Skeletal muscle tissue (tissue), 3 donors: ENCODE measurements at regions not wholly inside any gene's neighbourhood (a gene's known extent, or its start where the extent isn't known, plus 50 kb on each side); places are given as distances from the start of the nearest gene placed in this dataset.

Experiments used
- H3K27ac ChIP-seq: one replicate; pipeline ENCODE4 v1.7.0; 2013; ENCODE audit warnings: mild to moderate bottlenecking, low read depth, low read length, inconsistent platforms
- H3K27me3 ChIP-seq, 3 donors: one replicate each; pipeline ENCODE4 v1.7.0; 2013; ENCODE audit warnings: low read length in 3 of 3; ENCODE audit not compliant: control insufficient read depth in 3 of 3, insufficient read depth in 3 of 3
- H3K36me3 ChIP-seq, 3 donors: one replicate each; pipeline ENCODE4 v1.7.0; 2013; ENCODE audit warnings: low read length in 3 of 3; ENCODE audit not compliant: control insufficient read depth in 3 of 3, insufficient read depth in 3 of 3
- H3K4me1 ChIP-seq, 3 donors: one replicate each; pipeline ENCODE4 v1.7.0; 2013; ENCODE audit warnings: low read length in 3 of 3, mild to moderate bottlenecking in 3 of 3; ENCODE audit not compliant: control insufficient read depth in 3 of 3, insufficient read depth in 3 of 3
- H3K4me3 ChIP-seq, 3 donors: one replicate each; pipeline ENCODE4 v1.7.0; 2013; ENCODE audit warnings: low read length in 3 of 3
- H3K9ac ChIP-seq, 3 donors: one replicate each; pipeline ENCODE4 v1.7.0; 2013; ENCODE audit warnings: low read length in 3 of 3, mild to moderate bottlenecking in 3 of 3, moderate library complexity in 2 of 3, low read depth in 1 of 3
- H3K9me3 ChIP-seq, 3 donors: one replicate each; pipeline ENCODE4 v1.7.0; 2013; ENCODE audit warnings: low read length in 3 of 3; ENCODE audit not compliant: control insufficient read depth in 3 of 3
- donor health status: Osteomylitis.

- no peak overlapping the region for H3K27ac ChIP-seq
- no peaks in the 10 kb centered on the region for H3K27me3 ChIP-seq
- H3K4me1 ChIP-seq = no peaks in the 10 kb centered on the region
- no peaks in the 10 kb centered on the region for H3K36me3 ChIP-seq
- H3K9ac ChIP-seq = no peak overlapping the region
- H3K9me3 ChIP-seq = no peaks in the 10 kb centered on the region
- no peak overlapping the region for H3K4me3 ChIP-seq
These were observed 342.1 kb upstream of the C1orf87 start for GRCh38 chr1:60415696-60416095.

- Histone ChIP-seq H3K4me3 (no peak overlapping the region), H3K9ac (no peak overlapping the region), H3K9me3 (no peaks in the 10 kb centered on the region), H3K27ac (no peak overlapping the region), H3K27me3 (no peaks in the 10 kb centered on the region), H3K36me3 (no peaks in the 10 kb centered on the region), H3K4me1 (no peaks in the 10 kb centered on the region)
These were observed 339.5 kb upstream of the C1orf87 start for GRCh38 chr1:60413091-60413490.

- Histone ChIP-seq H3K36me3 (no peaks in the 10 kb centered on the region), H3K4me1 (no peaks in the 10 kb centered on the region), H3K9me3 (no peaks in the 10 kb centered on the region), H3K9ac (no peak overlapping the region), H3K27me3 (no peaks in the 10 kb centered on the region), H3K27ac (no peak overlapping the region), H3K4me3 (no peak overlapping the region)
These were observed 338.0 kb upstream of the C1orf87 start for GRCh38 chr1:60411591-60411990.

GRCh38 chr1:60402816-60403215 lies 329.2 kb upstream of the C1orf87 start:
- Histone ChIP-seq H3K27me3 (no peaks in the 10 kb centered on the region), H3K27ac (no peak overlapping the region), H3K36me3 (no peaks in the 10 kb centered on the region), H3K9ac (no peak overlapping the region), H3K9me3 (no peaks in the 10 kb centered on the region), H3K4me3 (no peak overlapping the region), H3K4me1 (no peaks in the 10 kb centered on the region)

GRCh38 chr1:60402216-60402615 lies 328.6 kb upstream of the C1orf87 start:
- no peaks in the 10 kb centered on the region for H3K9me3 ChIP-seq
- no peak overlapping the region for H3K4me3 ChIP-seq
- no peak overlapping the region for H3K27ac ChIP-seq
- H3K36me3 ChIP-seq = no peaks in the 10 kb centered on the region
- no peaks in the 10 kb centered on the region for H3K4me1 ChIP-seq
- no peak overlapping the region for H3K9ac ChIP-seq
- no peaks in the 10 kb centered on the region for H3K27me3 ChIP-seq

- H3K27ac ChIP-seq = no peak overlapping the region
- no peak overlapping the region for H3K4me3 ChIP-seq
- no peaks in the 10 kb centered on the region for H3K36me3 ChIP-seq
These were observed 320.9 kb upstream of the C1orf87 start for GRCh38 chr1:60394436-60394835.

GRCh38 chr1:60390593-60391282 lies 317.2 kb upstream of the C1orf87 start:
- Histone ChIP-seq H3K27ac (no peak overlapping the region), H3K4me1 (peaks cover 0 to 6% (median 0%) of the 10 kb centered on the region in 3 donors), H3K27me3 (no peaks in the 10 kb centered on the region)

More at GRCh38 chr1:60394436-60394835, 320.9 kb upstream of the C1orf87 start:
- Histone ChIP-seq H3K27me3 (no peaks in the 10 kb centered on the region), H3K4me1 (no peaks in the 10 kb centered on the region), H3K9me3 (no peaks in the 10 kb centered on the region), H3K9ac (no peak overlapping the region)

GRCh38 chr1:60388092-60388987 lies 314.8 kb upstream of the C1orf87 start:
- peaks cover 0 to 6% (median 0%) of the 10 kb centered on the region in 3 donors for H3K4me1 ChIP-seq
- H3K9ac ChIP-seq = no peak overlapping the region
- H3K9me3 ChIP-seq = no peaks in the 10 kb centered on the region
- H3K27ac ChIP-seq = no peak overlapping the region
- H3K36me3 ChIP-seq = no peaks in the 10 kb centered on the region
- no peaks in the 10 kb centered on the region for H3K27me3 ChIP-seq
- H3K4me3 ChIP-seq = no peak overlapping the region

More at GRCh38 chr1:60390593-60391282, 317.2 kb upstream of the C1orf87 start:
- Histone ChIP-seq H3K9me3 (no peaks in the 10 kb centered on the region), H3K9ac (no peak overlapping the region), H3K36me3 (no peaks in the 10 kb centered on the region), H3K4me3 (no peak overlapping the region)

GRCh38 chr1:60387175-60387574 lies 313.6 kb upstream of the C1orf87 start:
- no peak overlapping the region for H3K9ac ChIP-seq
- H3K4me1 ChIP-seq = peaks cover 0 to 6% (median 0%) of the 10 kb centered on the region in 3 donors
- H3K27ac ChIP-seq = no peak overlapping the region
- H3K27me3 ChIP-seq = no peaks in the 10 kb centered on the region
- no peaks in the 10 kb centered on the region for H3K36me3 ChIP-seq
- no peaks in the 10 kb centered on the region for H3K9me3 ChIP-seq
- no peak overlapping the region for H3K4me3 ChIP-seq

GRCh38 chr1:60386249-60386648 lies 312.7 kb upstream of the C1orf87 start:
- Histone ChIP-seq H3K36me3 (no peaks in the 10 kb centered on the region), H3K27me3 (no peaks in the 10 kb centered on the region), H3K9ac (no peak overlapping the region), H3K4me3 (no peak overlapping the region), H3K4me1 (peaks cover 0 to 6% (median 0%) of the 10 kb centered on the region in 3 donors), H3K27ac (no peak overlapping the region), H3K9me3 (no peaks in the 10 kb centered on the region)
